Skeletal muscle tissue (tissue), 3 donors: ENCODE measurements at regions not wholly inside any gene's neighbourhood (a gene's known extent, or its start where the extent isn't known, plus 50 kb on each side); places are given as distances from the start of the nearest gene placed in this dataset.
A peak's percentile ranks its signal among the peaks of the same experiment; 100 is the strongest.
"Not testable (repeated sequence)": the region's sequence is repeated elsewhere in the genome, so short reads cannot be mapped to it uniquely, and the experiment has no call there.

Experiments used
- H3K27ac ChIP-seq: one replicate; pipeline ENCODE4 v1.7.0; 2013; ENCODE audit warnings: mild to moderate bottlenecking, low read depth, low read length, inconsistent platforms
- H3K27me3 ChIP-seq, 3 donors: one replicate each; pipeline ENCODE4 v1.7.0; 2013; ENCODE audit warnings: low read length in 3 of 3; ENCODE audit not compliant: control insufficient read depth in 3 of 3, insufficient read depth in 3 of 3
- H3K36me3 ChIP-seq, 3 donors: one replicate each; pipeline ENCODE4 v1.7.0; 2013; ENCODE audit warnings: low read length in 3 of 3; ENCODE audit not compliant: control insufficient read depth in 3 of 3, insufficient read depth in 3 of 3
- H3K4me1 ChIP-seq, 3 donors: one replicate each; pipeline ENCODE4 v1.7.0; 2013; ENCODE audit warnings: low read length in 3 of 3, mild to moderate bottlenecking in 3 of 3; ENCODE audit not compliant: control insufficient read depth in 3 of 3, insufficient read depth in 3 of 3
- H3K4me3 ChIP-seq, 3 donors: one replicate each; pipeline ENCODE4 v1.7.0; 2013; ENCODE audit warnings: low read length in 3 of 3
- H3K9ac ChIP-seq, 3 donors: one replicate each; pipeline ENCODE4 v1.7.0; 2013; ENCODE audit warnings: low read length in 3 of 3, mild to moderate bottlenecking in 3 of 3, moderate library complexity in 2 of 3, low read depth in 1 of 3
- H3K9me3 ChIP-seq, 3 donors: one replicate each; pipeline ENCODE4 v1.7.0; 2013; ENCODE audit warnings: low read length in 3 of 3; ENCODE audit not compliant: control insufficient read depth in 3 of 3
- donor health status: Osteomylitis.

DNA sequence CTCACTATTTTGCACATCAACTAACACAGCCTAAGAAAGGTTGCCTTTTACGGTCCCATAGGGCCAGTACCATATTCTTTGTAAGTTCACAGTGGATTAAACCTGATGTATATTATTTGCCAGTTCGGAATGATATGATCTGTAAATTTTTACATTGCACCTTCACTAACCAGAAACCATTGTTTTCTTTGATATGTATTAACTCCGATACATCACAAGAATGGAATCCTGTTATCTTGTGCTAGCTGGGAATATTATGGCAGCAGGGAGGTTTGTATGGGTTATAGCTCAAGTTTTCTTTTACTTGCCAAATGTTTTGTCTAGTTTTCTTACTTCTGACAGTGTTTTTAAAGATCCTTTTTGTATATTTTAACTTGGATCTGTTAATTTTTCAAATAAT lies 51.4 kb upstream of the S1PR1 start:
- Histone ChIP-seq H3K27ac (no peak overlapping the region), H3K4me1 (peaks cover 0 to 2% (median 0%) of the 10 kb centered on the region in 3 donors), H3K27me3 (no peaks in the 10 kb centered on the region), H3K4me3 (no peak overlapping the region), H3K9me3 (no peaks in the 10 kb centered on the region), H3K9ac (no peak overlapping the region), H3K36me3 (no peaks in the 10 kb centered on the region)

DNA sequence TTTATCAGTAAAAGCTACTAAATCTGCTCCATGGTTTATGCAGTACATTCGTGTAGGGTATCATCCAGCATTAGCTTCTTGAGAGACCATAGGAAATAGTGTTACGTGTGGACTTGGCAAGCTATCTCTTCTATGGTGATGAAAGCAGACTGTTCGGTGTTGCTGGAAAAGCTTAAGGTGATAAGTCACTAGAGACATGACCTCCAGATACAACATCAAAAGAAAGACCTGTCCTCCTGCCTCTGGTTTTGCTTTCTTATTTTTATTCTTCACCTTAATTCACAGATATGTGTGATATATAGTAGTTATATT lies 53.5 kb upstream of the S1PR1 start:
- no peak overlapping the region for H3K27ac ChIP-seq
- peaks cover 0 to 2% (median 0%) of the 10 kb centered on the region in 3 donors for H3K4me1 ChIP-seq
- H3K27me3 ChIP-seq = no peaks in the 10 kb centered on the region
- no peak overlapping the region for H3K4me3 ChIP-seq
- no peaks in the 10 kb centered on the region for H3K9me3 ChIP-seq
- H3K36me3 ChIP-seq = no peaks in the 10 kb centered on the region
- H3K9ac ChIP-seq = no peak overlapping the region

DNA sequence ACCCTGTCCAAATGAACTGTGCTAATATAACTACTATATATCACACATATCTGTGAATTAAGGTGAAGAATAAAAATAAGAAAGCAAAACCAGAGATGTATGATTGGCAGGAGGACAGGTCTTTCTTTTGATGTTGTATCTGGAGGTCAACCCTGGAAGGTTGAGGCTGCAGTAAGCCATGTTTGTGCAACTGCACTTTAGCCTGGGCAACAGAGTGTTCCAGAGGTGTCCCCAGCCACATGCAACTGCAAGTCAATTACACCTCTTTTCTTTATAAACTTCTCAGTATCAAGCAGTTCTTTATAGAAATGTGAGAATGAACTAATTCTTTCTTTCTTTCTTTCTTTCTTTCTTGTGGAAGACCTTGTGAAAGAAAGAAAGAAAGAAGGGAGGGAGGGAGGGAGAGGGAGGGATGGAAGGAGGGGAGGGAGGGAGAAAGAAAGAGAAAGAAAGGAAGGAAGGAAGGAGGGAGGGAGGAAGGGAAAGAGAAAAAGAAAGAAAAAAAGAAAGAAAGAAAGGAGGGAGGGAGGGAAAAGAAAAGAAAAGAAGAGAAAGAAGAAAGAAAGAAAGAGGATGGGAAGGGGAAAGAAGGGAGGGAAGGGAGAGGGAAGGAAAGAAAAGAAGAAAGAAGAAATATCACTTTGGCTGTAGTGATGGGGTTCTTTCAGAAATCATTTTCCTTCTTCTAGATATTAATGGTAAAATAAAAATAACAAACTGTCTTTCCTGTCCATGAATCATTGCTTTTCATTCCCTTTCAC lies 54.0 kb upstream of the S1PR1 start:
- H3K9me3 ChIP-seq = no peaks in the 10 kb centered on the region
- H3K4me1 ChIP-seq = peaks cover 0 to 2% (median 0%) of the 10 kb centered on the region in 3 donors
- no peak overlapping the region for H3K9ac ChIP-seq
- H3K4me3 ChIP-seq = no peak overlapping the region
- peak overlapping the region; percentile 7 for H3K27ac ChIP-seq
- no peaks in the 10 kb centered on the region for H3K27me3 ChIP-seq
- H3K36me3 ChIP-seq = no peaks in the 10 kb centered on the region

DNA sequence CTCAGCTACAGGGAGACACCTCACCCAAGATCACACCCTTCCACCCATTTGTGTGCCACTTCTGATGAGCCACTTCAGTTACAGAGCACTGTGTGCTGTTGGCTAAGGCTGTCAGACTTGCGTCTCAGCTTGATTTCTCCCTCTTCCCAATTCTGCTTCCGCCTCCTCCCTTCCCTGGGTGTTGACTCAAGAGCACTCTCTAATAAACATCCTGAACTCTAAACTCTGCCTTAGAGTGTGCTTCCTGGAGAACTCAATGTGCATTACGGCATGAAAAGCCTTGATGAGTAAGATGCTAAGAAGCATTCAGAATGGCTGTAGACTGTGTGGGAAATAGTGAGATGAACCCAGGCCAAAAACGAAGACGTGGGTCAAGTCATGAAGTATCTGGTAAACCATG lies 54.9 kb upstream of the S1PR1 start:
- Histone ChIP-seq H3K27ac (no peak overlapping the region), H3K4me1 (peaks cover 0 to 2% (median 0%) of the 10 kb centered on the region in 3 donors), H3K9me3 (no peaks in the 10 kb centered on the region), H3K9ac (no peak overlapping the region), H3K36me3 (no peaks in the 10 kb centered on the region), H3K27me3 (no peaks in the 10 kb centered on the region), H3K4me3 (no peak overlapping the region)

DNA sequence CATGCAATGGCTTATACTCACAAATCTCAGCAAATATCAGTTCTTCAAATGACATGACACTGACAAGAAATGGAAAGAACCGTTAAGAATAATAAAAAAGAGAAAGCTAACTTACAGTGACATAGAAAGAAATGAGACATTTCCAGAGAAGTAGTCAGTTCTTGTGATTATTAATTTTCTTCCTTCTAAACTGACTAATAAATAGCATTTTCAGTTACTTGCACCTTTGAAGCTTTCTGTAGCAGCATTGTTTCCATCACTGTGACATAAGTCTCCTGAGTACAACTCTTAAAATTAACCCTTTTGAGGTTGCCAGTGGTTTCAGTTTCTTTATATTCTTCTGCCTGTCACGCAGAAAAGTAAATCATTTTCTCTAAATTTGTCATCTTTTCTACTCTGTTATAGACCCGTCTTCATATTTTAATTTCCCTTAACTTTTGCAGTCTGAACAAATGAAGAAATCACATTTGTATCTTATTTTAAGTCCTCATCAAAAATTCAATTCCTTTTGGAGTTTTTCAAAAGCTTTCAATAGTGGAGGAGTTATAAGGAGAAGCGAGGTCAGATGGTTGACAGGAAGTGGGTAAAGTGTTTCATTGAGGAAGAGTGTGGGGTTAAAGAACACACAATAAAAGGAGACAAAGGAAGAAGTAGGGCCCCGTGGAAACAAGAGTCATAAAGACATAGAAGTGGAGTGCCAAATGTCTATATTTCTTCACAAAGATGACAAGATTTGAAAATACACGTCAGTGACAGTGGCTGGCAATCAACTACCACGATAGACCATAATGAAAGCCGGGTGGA lies 57.9 kb upstream of the S1PR1 start:
- Histone ChIP-seq H3K4me3 (no peak overlapping the region), H3K9ac (no peak overlapping the region), H3K27me3 (no peaks in the 10 kb centered on the region), H3K36me3 (no peaks in the 10 kb centered on the region), H3K9me3 (no peaks in the 10 kb centered on the region), H3K4me1 (peaks cover 0 to 2% (median 0%) of the 10 kb centered on the region in 3 donors), H3K27ac (no peak overlapping the region)

DNA sequence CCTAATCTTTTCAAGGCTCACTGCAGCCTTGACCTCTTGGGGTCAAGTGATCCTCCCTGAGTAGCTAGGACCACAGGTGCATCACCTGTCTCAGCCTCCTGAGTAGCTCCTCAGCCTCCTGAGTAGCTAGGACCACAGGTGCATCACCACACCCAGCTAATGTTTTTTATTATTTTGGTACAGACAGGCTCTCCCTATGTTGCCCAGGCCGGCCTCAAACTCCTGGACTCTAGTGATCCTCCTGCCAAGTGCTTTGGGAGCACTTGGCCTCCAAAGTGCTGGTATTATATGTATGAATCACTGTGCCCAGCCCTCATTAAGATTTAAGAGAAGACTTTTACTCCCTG lies 58.5 kb upstream of the S1PR1 start:
- Histone ChIP-seq H3K4me3 (no peak overlapping the region), H3K4me1 (peaks cover 0 to 2% (median 0%) of the 10 kb centered on the region in 3 donors), H3K36me3 (no peaks in the 10 kb centered on the region), H3K27me3 (no peaks in the 10 kb centered on the region), H3K27ac (no peak overlapping the region), H3K9me3 (no peaks in the 10 kb centered on the region), H3K9ac (no peak overlapping the region)

DNA sequence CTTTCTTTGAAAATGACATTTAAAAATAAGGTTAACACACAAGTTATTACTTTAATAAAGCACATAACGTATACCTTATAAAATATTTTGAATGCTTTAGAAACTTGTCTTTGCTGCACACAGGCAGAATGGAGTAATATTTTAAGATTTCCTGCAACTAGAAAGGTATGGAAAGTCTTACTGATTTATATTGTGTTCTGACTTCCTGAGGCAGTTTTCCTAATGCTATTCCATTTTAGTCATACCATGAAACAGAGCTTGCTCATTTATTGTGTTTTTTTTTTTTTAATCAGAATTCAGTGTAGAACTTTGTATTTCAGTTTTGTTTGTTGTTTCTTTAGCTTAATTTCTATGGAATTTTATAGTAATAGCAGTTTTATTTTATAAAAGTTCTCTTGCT lies 60.9 kb upstream of the S1PR1 start:
- H3K9ac ChIP-seq = no peak overlapping the region
- no peaks in the 10 kb centered on the region for H3K36me3 ChIP-seq
- H3K27ac ChIP-seq = no peak overlapping the region

DNA sequence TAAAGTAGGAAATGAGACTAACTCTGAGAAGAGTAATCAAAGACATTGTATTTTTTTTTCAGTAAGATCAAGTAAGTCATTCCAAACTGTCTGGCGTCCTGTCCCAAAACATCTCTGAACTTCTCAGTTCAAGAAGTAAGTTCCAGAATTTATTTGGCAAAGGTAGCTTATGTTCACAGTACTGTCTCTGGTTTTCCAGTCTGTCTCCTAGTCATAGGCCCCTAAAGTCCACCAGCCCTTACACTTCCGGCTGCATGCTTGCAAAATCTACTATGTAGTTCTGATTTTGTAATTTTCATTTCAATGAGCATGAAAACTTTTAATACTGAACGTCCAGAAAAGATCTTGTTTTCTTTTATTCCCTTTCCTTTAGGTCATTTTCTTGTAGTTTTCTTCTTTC lies 61.4 kb upstream of the S1PR1 start:
- Histone ChIP-seq H3K27me3 (no peaks in the 10 kb centered on the region), H3K36me3 (no peaks in the 10 kb centered on the region), H3K4me1 (no peaks in the 10 kb centered on the region), H3K9me3 (no peaks in the 10 kb centered on the region), H3K4me3 (no peak overlapping the region), H3K27ac (no peak overlapping the region), H3K9ac (no peak overlapping the region)

More for the DNA sequence above, 60.9 kb upstream of the S1PR1 start:
- no peaks in the 10 kb centered on the region for H3K27me3 ChIP-seq
- no peaks in the 10 kb centered on the region for H3K9me3 ChIP-seq
- no peaks in the 10 kb centered on the region for H3K4me1 ChIP-seq
- H3K4me3 ChIP-seq = no peak overlapping the region

DNA sequence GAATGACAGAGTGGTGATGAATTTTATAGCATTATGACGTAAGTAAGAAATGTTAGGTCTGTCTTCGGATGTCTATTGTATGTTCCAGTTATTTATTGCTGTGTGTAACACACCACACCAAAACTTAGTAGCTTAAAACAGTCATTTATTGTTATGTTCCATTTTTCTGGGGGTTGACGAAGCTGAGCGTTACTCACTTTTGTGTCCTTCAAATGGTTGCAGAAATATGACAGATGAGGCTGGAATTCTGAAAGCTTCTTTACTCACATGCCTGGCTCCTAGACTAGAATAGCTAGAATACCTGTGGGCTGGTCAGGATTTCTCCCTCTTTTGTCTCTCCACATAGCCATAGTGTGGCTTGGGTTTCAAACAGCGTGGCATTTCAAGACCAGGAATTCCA lies 62.1 kb upstream of the S1PR1 start:
- Histone ChIP-seq H3K9me3 (no peaks in the 10 kb centered on the region), H3K4me1 (no peaks in the 10 kb centered on the region), H3K27ac (no peak overlapping the region), H3K9ac (no peak overlapping the region), H3K27me3 (no peaks in the 10 kb centered on the region), H3K36me3 (no peaks in the 10 kb centered on the region), H3K4me3 (no peak overlapping the region)

DNA sequence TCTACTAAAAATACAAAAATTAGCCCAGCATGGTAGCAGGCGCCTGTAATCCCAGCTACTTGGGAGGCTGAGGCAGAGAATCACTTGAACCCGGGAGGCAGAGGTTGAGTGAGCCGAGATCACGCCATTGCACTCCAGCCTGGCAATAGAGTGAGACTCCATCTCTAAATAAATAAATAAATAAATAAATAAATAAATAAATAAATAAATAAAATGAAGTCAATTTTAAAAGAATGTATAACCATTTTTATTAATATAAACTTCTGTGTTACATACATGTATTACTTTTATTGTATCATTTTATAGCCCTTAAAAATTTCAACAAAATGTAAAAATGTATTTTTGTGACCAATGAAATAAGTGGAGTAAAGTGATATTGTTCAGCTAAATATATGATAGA lies 62.5 kb upstream of the S1PR1 start:
- H3K27me3 ChIP-seq, H3K4me3 ChIP-seq, H3K9ac ChIP-seq, H3K4me1 ChIP-seq, H3K9me3 ChIP-seq, H3K36me3 ChIP-seq, H3K27ac ChIP-seq: not testable (repeated sequence)
